Prostate gland (tissue), 2 donors: ENCODE measurements at regions not wholly inside any gene's neighbourhood (a gene's known extent, or its start where the extent isn't known, plus 50 kb on each side); places are given as distances from the start of the nearest gene placed in this dataset.
"Not testable (repeated sequence)": the region's sequence is repeated elsewhere in the genome, so short reads cannot be mapped to it uniquely, and the experiment has no call there.

Experiments
- DNase-seq: peaks from one replicate; pipeline ENCODE4 v3.0.0-alpha.2; 2019; ENCODE audit warnings: low spot score
- H3K27ac ChIP-seq, 2 donors: fragments of 200-600 bp; sonication (generic); 2 replicates each; pipeline ENCODE4 v1.5.1; 2017 to 2019
- H3K27me3 ChIP-seq: fragments of 200-600 bp; sonication (generic); replicated peaks from 2 replicates; pipeline ENCODE4 v1.5.1; 2019; ENCODE audit not compliant: insufficient read depth
- H3K36me3 ChIP-seq, 2 donors: fragments of 200-600 bp; sonication (generic); 1 replicate in 1 of 2; 2 replicates in 1 of 2; pipeline versions ENCODE4 v1.5.1 to v1.8.1; 2017 to 2019
- H3K4me1 ChIP-seq: fragments of 200-600 bp; sonication (generic); replicated peaks from 2 replicates; pipeline ENCODE4 v1.5.1; 2019
- H3K4me3 ChIP-seq, 2 donors: fragments of 200-600 bp; sonication (generic); 2 replicates each; pipeline ENCODE4 v1.5.1; 2017 to 2019
- H3K9me3 ChIP-seq: fragments of 200-600 bp; sonication (generic); 2 replicates; pipeline ENCODE4 v1.5.1; 2017
- POLR2A ChIP-seq: fragments of 450-650 bp; IDR thresholded peaks from one replicate; pipeline ENCODE4 v1.6.1; 2016; ENCODE audit warnings: antibody characterized with exemption, mild to moderate bottlenecking
- POLR2AphosphoS5 ChIP-seq: sonication (generic); formaldehyde crosslinking; IDR thresholded peaks from one replicate; pipeline ENCODE4 v1.6.1; 2017; ENCODE audit warnings: antibody characterized with exemption
- WGBS: methylation state at CpG from one replicate; pipeline ENCODE4 v1.1.5; 2018; 5-methylcytosine and 5-hydroxymethylcytosine counted together
- intact Hi-C: fragments of 100-400 bp; cut with DNase I; formaldehyde crosslinking; loops from one replicate; pipeline ENCODE4 v1.14.2; 2022
- TF ChIP-seq, protein P1 (sequence below), 4 experiments: fragments of 200-600 bp in 2 of 4; fragments of 450-650 bp in 2 of 4; sonication (generic) in 2 of 4; IDR thresholded peaks; 1 replicate in 3 of 4; 2 replicates in 1 of 4; pipeline ENCODE4 v1.5.1; 2016 to 2019; ENCODE audit warnings: antibody characterized with exemption in 4 of 4, mild to moderate bottlenecking in 2 of 4, moderate library complexity in 2 of 4

- Histone ChIP-seq H3K4me3 (no peak overlapping the region), H3K27ac (no peak overlapping the region), H3K27me3 (no peaks in the 10 kb centered on the region), H3K36me3 (no peaks in the 10 kb centered on the region), H3K9me3 (no peaks in the 10 kb centered on the region), H3K4me1 (no peaks in the 10 kb centered on the region)
- intact Hi-C loops, result no loop called here
- no peak for TF ChIP-seq POLR2AphosphoS5
- TF ChIP-seq POLR2A, result no peak
- TF ChIP-seq, protein P1, sequence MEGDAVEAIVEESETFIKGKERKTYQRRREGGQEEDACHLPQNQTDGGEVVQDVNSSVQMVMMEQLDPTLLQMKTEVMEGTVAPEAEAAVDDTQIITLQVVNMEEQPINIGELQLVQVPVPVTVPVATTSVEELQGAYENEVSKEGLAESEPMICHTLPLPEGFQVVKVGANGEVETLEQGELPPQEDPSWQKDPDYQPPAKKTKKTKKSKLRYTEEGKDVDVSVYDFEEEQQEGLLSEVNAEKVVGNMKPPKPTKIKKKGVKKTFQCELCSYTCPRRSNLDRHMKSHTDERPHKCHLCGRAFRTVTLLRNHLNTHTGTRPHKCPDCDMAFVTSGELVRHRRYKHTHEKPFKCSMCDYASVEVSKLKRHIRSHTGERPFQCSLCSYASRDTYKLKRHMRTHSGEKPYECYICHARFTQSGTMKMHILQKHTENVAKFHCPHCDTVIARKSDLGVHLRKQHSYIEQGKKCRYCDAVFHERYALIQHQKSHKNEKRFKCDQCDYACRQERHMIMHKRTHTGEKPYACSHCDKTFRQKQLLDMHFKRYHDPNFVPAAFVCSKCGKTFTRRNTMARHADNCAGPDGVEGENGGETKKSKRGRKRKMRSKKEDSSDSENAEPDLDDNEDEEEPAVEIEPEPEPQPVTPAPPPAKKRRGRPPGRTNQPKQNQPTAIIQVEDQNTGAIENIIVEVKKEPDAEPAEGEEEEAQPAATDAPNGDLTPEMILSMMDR (IDR thresholded peaks at IDR 0.05), result no peak
- DNase-seq, result no peak
Measured at GRCh38 chrX:25755194-25755593, 382.9 kb upstream of the MAGEB18 start.

DNA sequence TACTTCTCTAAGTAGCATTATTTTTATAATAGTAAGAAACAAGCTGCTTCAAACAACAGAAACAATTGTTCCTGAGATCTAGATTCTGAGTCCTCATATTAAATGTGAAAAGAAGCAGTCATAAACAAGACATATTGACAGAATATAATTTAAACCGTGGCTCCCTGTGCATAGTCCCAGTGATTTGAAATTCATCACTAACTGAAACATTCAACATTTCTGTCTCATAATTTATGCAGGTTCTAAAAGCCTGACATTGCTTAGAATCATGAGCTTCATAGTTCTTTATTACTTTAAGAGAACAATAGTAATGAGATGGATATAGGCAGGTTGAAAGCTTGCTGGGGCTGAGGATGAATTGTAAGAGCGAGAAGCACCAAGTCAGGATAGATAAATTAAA lies 375.5 kb upstream of the MAGEB18 start:
- DNase-seq, result no peak
- H3K36me3 ChIP-seq, result no peaks in the 10 kb centered on the region
- no peak overlapping the region for H3K27ac ChIP-seq
- TF ChIP-seq POLR2AphosphoS5 (no peak), POLR2A (no peak)
- TF ChIP-seq, protein P1 (IDR thresholded peaks at IDR 0.05), result no peak
- intact Hi-C loops, result no loop called here
- no peaks in the 10 kb centered on the region for H3K27me3 ChIP-seq
- WGBS, result 81% methylated on average over 2 of the region's 2 CpGs
- H3K4me1 ChIP-seq, result no peaks in the 10 kb centered on the region
- H3K9me3 ChIP-seq, result no peaks in the 10 kb centered on the region
- H3K4me3 ChIP-seq, result no peak overlapping the region

- DNase-seq, intact Hi-C loops, H3K4me1 ChIP-seq, H3K36me3 ChIP-seq, H3K4me3 ChIP-seq, H3K9me3 ChIP-seq, H3K27ac ChIP-seq, H3K27me3 ChIP-seq: not testable (repeated sequence)
- 85% methylated on average over 7 of the region's 10 CpGs for WGBS
Measured at GRCh38 chrX:25771853-25772252, 366.3 kb upstream of the MAGEB18 start.

DNA sequence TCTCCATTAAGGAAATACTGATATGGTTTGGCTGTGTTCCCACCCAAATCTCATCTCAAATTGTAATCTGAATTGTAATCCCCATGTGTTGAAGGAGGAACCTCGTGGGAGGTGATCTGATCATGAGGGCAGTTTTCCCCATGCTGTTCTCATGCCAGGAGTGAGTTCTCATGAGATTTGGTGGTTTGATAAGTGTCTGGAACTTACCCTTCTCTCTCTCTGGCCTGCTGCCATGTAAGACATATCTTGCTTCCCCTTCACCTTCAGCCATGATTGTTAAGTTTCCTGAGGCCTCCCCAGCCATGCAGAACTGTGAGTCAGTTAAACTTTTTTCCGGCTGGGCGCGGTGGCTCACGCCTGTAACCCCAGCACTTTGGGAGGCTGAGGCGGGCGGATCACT lies 340.3 kb upstream of the MAGEB18 start:
- WGBS, result 89% methylated on average over 7 of the region's 7 CpGs
- H3K9me3 ChIP-seq, H3K36me3 ChIP-seq, H3K4me3 ChIP-seq, H3K27me3 ChIP-seq, intact Hi-C loops, H3K27ac ChIP-seq, H3K4me1 ChIP-seq, DNase-seq: not testable (repeated sequence)

DNA sequence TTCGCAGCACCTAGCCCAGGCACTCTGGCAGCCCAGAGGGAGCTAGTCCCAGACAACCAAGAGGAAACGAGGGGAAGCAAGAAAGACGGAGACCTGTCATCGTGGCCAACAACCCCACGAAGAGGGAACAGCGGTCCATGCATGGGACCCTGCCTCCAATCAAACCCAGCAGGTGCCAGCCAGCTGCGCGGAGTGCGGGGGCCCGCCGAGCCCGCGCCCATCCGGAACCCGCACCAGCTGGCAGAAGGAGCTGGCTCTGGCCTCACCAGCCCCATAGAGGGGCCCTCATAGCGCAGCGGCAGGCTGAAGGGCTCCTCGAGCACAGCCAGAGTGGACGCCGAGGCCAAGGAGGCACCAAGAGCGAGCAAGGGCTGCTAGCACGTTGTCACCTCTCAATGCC lies 332.4 kb upstream of the MAGEB18 start:
- WGBS, result 96% methylated on average over 13 of the region's 22 CpGs
- intact Hi-C loops, result no loop called here
- Histone ChIP-seq H3K36me3 (no peaks in the 10 kb centered on the region), H3K4me3 (no peak overlapping the region), H3K9me3 (no peaks in the 10 kb centered on the region), H3K4me1 (no peaks in the 10 kb centered on the region), H3K27me3 (no peaks in the 10 kb centered on the region), H3K27ac (no peak overlapping the region)
- TF ChIP-seq POLR2A, result no peak
- TF ChIP-seq, protein P1 (IDR thresholded peaks at IDR 0.05), result no peak
- no peak for TF ChIP-seq POLR2AphosphoS5
- DNase-seq, result no peak

- Histone ChIP-seq H3K4me1 (no peaks in the 10 kb centered on the region), H3K27me3 (no peaks in the 10 kb centered on the region), H3K4me3 (no peak overlapping the region), H3K9me3 (no peaks in the 10 kb centered on the region), H3K36me3 (no peaks in the 10 kb centered on the region), H3K27ac (no peak overlapping the region)
- DNase-seq, result no peak
- TF ChIP-seq, protein P1 (IDR thresholded peaks at IDR 0.05), result no peak
- TF ChIP-seq POLR2AphosphoS5 (no peak), POLR2A (no peak)
- intact Hi-C loops, result no loop called here
- 69% methylated on average over 2 of the region's 2 CpGs for WGBS
Measured at GRCh38 chrX:25807022-25807421, 331.1 kb upstream of the MAGEB18 start.
